Loucy (cell line): ENCODE measurements at regions not wholly inside any gene's neighbourhood (a gene's known extent, or its start where the extent isn't known, plus 50 kb on each side); places are given as distances from the start of the nearest gene placed in this dataset.
"Not testable (repeated sequence)": the region's sequence is repeated elsewhere in the genome, so short reads cannot be mapped to it uniquely, and the experiment has no call there.

Experiments
- H2AFZ ChIP-seq: fragments of 200-600 bp; sonication (generic); 2 replicates; pipeline ENCODE4 v1.6.0; 2016; ENCODE audit warnings: antibody characterized with exemption, mild to moderate bottlenecking, low read length, moderate library complexity
- H3F3A ChIP-seq: fragments of 200-600 bp; 2 replicates; pipeline ENCODE4 v1.6.0; 2016; ENCODE audit warnings: antibody characterized with exemption, low read depth, mild to moderate bottlenecking
- H3K27me3 ChIP-seq: fragments of 200-600 bp; sonication (generic); 2 replicates; pipeline ENCODE4 v1.6.1; 2014; ENCODE audit warnings: low read length, mild to moderate bottlenecking; ENCODE audit not compliant: insufficient read depth, poor library complexity, severe bottlenecking
- H3K36me3 ChIP-seq: fragments of 200-600 bp; sonication (generic); 2 replicates; pipeline ENCODE4 v1.6.1; 2016; ENCODE audit warnings: low read length; ENCODE audit not compliant: insufficient read depth
- H3K4me1 ChIP-seq: fragments of 200-600 bp; sonication (generic); 2 replicates; pipeline ENCODE4 v1.5.1; 2014; ENCODE audit warnings: low read length, mild to moderate bottlenecking; ENCODE audit not compliant: insufficient read depth, poor library complexity, severe bottlenecking
- H3K4me2 ChIP-seq: fragments of 200-600 bp; sonication (generic); 2 replicates; pipeline ENCODE4 v1.6.0; 2014; ENCODE audit warnings: antibody characterized with exemption, low read length, low read depth, mild to moderate bottlenecking; ENCODE audit not compliant: poor library complexity, severe bottlenecking
- H3K4me3 ChIP-seq: fragments of 200-600 bp; sonication (generic); 2 replicates; pipeline ENCODE4 v1.5.1; 2014; ENCODE audit warnings: low read length, mild to moderate bottlenecking, mixed read lengths; ENCODE audit not compliant: poor library complexity, severe bottlenecking
- H3K79me2 ChIP-seq: fragments of 200-600 bp; sonication (generic); 2 replicates; pipeline ENCODE4 v1.6.1; 2014; ENCODE audit warnings: low read length; ENCODE audit not compliant: insufficient read depth
- H3K9ac ChIP-seq: fragments of 200-600 bp; sonication (generic); 2 replicates; pipeline ENCODE4 v1.6.0; 2014; ENCODE audit warnings: mild to moderate bottlenecking, low read depth, low read length, moderate library complexity; ENCODE audit not compliant: poor library complexity, severe bottlenecking
- H3K9me2 ChIP-seq: fragments of 200-600 bp; sonication (generic); replicated peaks from 2 replicates; pipeline ENCODE4 v1.6.1; 2016; ENCODE audit warnings: low read depth, low read length, mixed read lengths
- H3K9me3 ChIP-seq: fragments of 200-600 bp; sonication (generic); 2 replicates; pipeline ENCODE4 v1.6.1; 2014; ENCODE audit warnings: mild to moderate bottlenecking, antibody characterized with exemption, low read length, low read depth; ENCODE audit not compliant: insufficient read depth
- H4K20me1 ChIP-seq: fragments of 200-600 bp; sonication (generic); 2 replicates; pipeline ENCODE4 v1.6.0; 2014; ENCODE audit warnings: antibody characterized with exemption, low read length, mild to moderate bottlenecking; ENCODE audit not compliant: insufficient read depth, poor library complexity, severe bottlenecking
- CTCF ChIP-seq: fragments of 200-600 bp; sonication (generic); conservative IDR thresholded peaks from 2 replicates; pipeline ENCODE4 v1.5.1; 2014; ENCODE audit warnings: mild to moderate bottlenecking, antibody characterized with exemption, low read length
- EZH2phosphoT487 ChIP-seq: fragments of 200-600 bp; IDR thresholded peaks from 2 replicates; pipeline ENCODE4 v1.6.1; 2018; ENCODE audit warnings: antibody characterized with exemption, mild to moderate bottlenecking, moderate library complexity, borderline replicate concordance

GRCh38 chr3:139189943-139190342, 145.3 kb upstream of the PRR23C start:
- Histone ChIP-seq H3K27me3 (no peaks in the 10 kb centered on the region), H3K9ac (no peak overlapping the region), H3K9me3 (no peaks in the 10 kb centered on the region), H3K4me1 (no peaks in the 10 kb centered on the region), H3K4me2 (no peak overlapping the region), H3K9me2 (no peaks in the 10 kb centered on the region), H2AFZ (no peak overlapping the region), H3F3A (no peaks in the 10 kb centered on the region), H3K79me2 (no peaks in the 10 kb centered on the region), H3K4me3 (no peak overlapping the region), H3K36me3 (no peaks in the 10 kb centered on the region), H4K20me1 (no peaks in the 10 kb centered on the region)
- TF ChIP-seq CTCF (no peak), EZH2phosphoT487 (no peak)

- not testable (repeated sequence) for H3K9me3 ChIP-seq, H3K27me3 ChIP-seq, H3K4me3 ChIP-seq, H2AFZ ChIP-seq, H3F3A ChIP-seq, H3K4me2 ChIP-seq, H3K9ac ChIP-seq, H3K79me2 ChIP-seq, H3K9me2 ChIP-seq, H4K20me1 ChIP-seq, H3K36me3 ChIP-seq
- H3K4me1 ChIP-seq = peaks cover 16% of the 10 kb centered on the region
Measured at GRCh38 chr3:139194421-139194820, 149.4 kb upstream of the MRPS22 start.

DNA sequence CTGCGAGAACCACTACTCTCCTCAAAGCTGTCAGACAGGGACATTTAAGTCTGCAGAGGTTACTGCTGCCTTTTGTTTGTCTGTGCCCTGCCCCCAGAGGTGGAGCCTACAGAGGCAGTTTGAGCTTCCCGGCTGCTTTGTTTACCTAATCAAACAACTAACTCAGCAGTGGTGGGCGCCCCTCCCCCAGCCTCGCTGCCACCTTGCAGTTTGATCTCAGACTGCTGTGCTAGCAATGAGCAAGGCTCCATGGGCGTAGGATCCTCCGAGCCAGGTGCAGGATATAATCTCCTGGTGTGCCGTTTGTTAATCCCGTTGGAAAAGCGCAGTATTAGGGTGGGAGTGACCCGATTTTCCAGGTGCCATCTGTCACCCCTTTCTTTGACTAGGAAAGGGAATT, 147.7 kb upstream of the MRPS22 start:
- H3K9me2 ChIP-seq, H3F3A ChIP-seq, H3K27me3 ChIP-seq: not testable (repeated sequence)

DNA sequence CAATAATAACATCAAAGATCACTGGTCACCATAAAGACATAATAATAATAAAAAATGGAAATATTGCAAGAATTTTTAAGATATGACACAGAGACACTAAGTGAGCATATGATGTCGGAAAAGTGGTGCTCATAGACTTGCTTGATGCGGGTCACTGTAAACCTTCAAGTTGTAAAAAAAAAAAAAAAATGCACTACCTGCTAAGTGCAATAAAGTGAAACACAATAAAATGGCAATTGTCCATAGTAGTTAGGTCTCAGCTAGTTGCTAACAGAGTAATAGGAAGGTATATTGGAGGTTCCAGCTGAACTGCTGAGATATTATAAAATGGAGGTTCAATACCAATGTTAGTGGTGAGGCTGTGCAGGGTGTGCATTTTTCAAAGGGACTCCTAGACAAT, 146.6 kb upstream of the MRPS22 start:
- TF ChIP-seq CTCF = no peak
- TF ChIP-seq EZH2phosphoT487 = no peak
- Histone ChIP-seq H3K4me2 (no peak overlapping the region), H4K20me1 (no peaks in the 10 kb centered on the region), H3K4me1 (peaks cover 44% of the 10 kb centered on the region), H3K4me3 (no peak overlapping the region), H3K9me3 (no peaks in the 10 kb centered on the region), H3K9me2 (no peaks in the 10 kb centered on the region), H3K36me3 (no peaks in the 10 kb centered on the region), H3K79me2 (no peaks in the 10 kb centered on the region), H3K9ac (no peak overlapping the region), H2AFZ (no peak overlapping the region), H3F3A (no peaks in the 10 kb centered on the region), H3K27me3 (no peaks in the 10 kb centered on the region)

More for the DNA sequence above, 147.7 kb upstream of the MRPS22 start:
- H2AFZ ChIP-seq, H3K4me3 ChIP-seq, H3K79me2 ChIP-seq, H3K9ac ChIP-seq, H3K36me3 ChIP-seq, H3K4me2 ChIP-seq, H3K9me3 ChIP-seq, H4K20me1 ChIP-seq: not testable (repeated sequence)
- peaks cover 33% of the 10 kb centered on the region for H3K4me1 ChIP-seq
